ENCODE measurements at regions not wholly inside any gene's neighbourhood (a gene's known extent, or its start where the extent isn't known, plus 50 kb on each side); places are given as distances from the start of the nearest gene placed in this dataset.

DNA sequence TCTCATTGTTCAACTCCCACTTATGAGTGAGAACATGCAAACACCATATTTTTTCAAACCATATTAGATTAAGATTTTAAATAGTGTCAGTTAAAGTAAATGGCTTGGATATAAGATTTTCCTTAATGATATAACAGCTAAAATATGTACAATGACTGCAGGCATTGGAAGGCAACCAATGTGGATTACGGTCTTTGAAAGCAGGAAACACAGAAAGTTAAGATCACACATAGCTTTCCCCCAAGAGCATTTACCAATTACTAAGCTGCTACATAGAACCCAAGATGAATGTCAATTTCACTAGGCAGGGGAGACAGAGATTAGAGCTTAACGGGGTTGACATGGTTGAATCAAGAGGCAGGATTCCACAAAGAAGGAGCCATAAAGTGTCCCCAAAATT, 173.2 kb upstream of the TRPC4 start:
- TF ChIP-seq, protein P1, sequence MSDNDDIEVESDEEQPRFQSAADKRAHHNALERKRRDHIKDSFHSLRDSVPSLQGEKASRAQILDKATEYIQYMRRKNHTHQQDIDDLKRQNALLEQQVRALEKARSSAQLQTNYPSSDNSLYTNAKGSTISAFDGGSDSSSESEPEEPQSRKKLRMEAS (IDR thresholded peaks at IDR 0.05; ENCODE audit: low read depth, low read length), result no peak
- TF ChIP-seq, protein P2, sequence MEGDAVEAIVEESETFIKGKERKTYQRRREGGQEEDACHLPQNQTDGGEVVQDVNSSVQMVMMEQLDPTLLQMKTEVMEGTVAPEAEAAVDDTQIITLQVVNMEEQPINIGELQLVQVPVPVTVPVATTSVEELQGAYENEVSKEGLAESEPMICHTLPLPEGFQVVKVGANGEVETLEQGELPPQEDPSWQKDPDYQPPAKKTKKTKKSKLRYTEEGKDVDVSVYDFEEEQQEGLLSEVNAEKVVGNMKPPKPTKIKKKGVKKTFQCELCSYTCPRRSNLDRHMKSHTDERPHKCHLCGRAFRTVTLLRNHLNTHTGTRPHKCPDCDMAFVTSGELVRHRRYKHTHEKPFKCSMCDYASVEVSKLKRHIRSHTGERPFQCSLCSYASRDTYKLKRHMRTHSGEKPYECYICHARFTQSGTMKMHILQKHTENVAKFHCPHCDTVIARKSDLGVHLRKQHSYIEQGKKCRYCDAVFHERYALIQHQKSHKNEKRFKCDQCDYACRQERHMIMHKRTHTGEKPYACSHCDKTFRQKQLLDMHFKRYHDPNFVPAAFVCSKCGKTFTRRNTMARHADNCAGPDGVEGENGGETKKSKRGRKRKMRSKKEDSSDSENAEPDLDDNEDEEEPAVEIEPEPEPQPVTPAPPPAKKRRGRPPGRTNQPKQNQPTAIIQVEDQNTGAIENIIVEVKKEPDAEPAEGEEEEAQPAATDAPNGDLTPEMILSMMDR (IDR thresholded peaks at IDR 0.05; ENCODE audit: low read depth, low read length), result no peak
